ENCODE measurements at regions not wholly inside any gene's neighbourhood (a gene's known extent, or its start where the extent isn't known, plus 50 kb on each side); places are given as distances from the start of the nearest gene placed in this dataset.

DNA sequence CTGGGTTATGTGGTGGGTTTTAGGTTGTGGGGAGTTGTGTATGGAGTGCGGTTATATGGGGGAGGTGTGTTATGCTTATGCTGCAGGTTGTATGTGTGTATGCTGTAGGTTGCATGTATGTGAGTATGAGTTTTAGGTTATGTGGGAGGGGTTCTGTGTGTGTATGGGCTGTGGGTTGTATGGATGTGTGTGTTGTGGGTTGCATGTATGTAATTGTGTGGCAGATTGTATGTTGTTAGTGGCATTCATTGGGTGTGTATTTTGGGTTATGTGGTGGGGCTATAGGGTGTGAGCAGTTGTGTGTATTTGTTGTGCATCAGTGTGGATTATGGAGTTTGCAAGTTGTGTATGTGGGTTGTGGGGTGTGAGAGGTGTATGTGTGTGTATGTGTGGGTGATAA lies 277.4 kb downstream of the NPIPA8 start:
- DNase-seq (ENCODE audit: low read depth, low spot score), result no peak

DNA sequence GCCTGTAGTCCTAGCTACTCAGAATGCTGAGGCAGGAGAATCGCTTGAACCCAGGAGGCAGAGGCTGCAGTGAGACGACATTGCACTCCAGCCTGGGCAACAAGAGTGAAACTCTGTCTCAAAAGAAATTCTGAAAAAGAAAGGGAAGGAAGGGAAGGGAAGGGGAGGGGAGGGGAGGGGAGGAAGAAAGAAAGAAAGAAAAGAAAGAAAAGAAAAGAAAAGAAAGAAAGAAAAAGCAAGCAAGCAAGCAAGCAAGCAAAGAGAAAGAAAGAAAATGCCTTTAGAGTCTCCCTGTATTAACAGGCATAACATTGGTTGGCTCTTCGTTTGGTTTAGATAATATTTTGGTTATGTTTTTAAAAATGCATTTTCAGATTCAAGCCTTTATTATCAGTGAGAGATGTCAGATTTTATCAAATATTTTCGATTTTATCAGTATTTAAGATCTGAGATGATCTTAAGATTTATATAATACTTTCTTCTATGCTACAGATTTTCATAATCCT lies 281.1 kb downstream of the NPIPA8 start:
- DNase-seq (ENCODE audit: low read depth, low spot score), result no peak

DNA sequence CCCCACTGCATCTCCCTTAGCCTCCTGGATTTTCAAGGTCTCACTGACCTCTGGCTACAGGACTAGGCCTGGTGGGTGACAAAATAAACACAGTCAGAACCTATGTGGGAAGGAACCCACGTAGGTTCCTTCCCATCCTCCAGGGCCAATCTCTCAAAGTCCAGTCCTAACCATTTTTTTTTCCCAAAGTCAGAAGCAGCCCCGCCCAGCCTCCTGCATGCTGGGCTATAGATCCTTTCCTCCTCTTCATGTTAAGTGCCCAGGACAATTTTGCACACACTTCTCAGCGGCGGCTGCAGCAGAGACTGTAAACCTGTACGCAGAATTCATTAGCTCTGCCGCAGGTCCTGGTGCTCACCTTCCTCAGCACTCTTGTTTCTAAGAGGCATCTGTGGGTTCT lies 285.8 kb downstream of the NPIPA8 start:
- no peak for DNase-seq (ENCODE audit: low read depth, low spot score)

DNA sequence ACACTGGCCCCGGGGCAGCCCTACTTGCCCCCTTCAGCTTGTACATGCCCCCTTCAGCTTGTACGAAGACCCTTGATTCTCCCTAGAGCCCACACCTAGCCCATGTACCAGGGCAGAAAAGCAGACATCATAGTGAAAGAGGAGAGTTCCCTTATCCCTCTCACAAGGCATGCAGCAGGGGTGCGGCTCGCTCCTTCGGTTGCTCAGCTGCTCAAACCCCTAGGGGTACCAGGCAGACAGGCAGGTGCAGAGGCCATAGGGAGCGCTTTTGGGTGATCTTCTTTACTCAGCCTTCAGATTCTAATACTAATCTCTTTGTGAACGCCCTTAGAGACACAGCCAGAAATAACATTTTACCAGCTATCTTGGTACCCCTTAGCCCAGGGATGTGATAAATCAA lies 286.3 kb downstream of the NPIPA8 start:
- no peak for DNase-seq (ENCODE audit: low read depth, low spot score)

DNA sequence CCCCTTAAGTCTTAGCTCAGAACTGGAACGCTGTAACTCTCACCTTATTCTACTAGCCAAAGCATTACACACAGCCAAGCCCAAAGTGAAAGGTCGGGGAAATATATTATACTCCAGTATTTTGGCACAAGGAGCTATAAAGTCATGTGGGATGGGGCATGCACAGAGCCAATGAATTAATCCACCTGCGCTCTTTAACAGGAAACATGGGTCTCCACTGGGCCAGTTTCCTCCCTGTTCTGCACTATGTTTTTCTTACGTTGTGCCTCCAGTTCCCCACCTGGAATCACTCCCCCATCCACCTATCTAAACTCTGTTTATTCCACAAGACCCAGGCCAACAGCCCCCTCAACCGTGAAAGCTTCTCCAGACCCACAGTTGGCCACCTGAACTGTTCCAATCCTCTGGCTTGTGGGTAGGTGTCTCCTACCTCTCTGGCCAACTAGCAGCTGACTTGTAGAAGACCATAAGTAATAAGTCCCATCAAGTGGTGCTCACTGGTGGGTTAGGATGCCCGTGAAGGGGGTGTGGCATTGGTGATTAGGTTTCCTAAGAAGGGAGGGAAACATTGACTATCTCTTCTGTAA lies 286.9 kb downstream of the NPIPA8 start:
- no peak for DNase-seq (ENCODE audit: low read depth, low spot score)

DNA sequence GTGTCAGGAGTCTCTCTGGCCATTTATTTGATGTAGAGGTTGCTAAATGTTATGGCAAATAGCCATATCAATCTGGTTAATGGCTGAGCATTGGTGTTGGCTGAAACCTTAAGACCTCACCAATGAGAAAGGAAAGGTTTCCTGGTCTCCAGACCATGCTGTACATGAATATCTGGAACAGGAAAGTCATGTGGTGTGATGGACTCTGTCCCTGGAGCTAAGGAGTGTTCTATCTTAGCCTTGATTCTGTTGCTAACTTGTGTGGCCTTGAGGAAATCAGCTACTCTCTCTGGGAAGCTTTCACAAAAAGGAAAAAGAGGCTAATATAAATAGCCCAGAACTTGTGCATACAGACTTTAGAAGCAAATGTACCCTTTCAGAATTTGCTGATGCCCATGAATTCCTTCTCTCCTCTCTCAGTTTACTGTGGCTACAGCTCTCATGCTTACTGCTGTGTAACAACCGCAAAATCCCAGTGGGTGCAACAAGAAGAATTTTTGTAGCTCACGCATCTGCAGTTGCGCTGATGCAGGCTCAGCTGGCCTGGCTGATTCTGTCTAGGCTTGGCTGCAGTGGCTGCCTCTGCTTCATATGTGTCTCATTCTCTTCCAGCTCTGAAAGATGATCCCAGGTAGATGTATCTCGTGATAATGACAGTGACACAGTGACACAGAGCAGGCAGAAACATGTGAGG lies 287.5 kb downstream of the NPIPA8 start:
- no peak for DNase-seq (ENCODE audit: low read depth, low spot score)

DNA sequence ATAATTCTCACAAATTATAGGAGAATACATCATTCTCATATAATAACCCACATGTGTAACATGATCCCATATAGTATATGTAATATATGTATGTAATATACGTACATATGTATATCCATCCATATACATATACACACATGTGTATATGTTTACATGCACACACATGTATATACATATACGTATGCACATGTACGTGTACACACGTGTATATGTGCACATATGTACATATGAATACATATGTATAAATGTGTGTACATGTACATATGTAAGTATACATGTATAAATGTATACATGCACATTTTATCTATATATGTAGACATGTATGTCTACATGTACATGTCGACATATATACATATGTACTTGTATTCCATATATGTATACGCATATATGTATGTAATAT lies 288.8 kb downstream of the NPIPA8 start:
- DNase-seq (ENCODE audit: low read depth, low spot score), result no peak

DNA sequence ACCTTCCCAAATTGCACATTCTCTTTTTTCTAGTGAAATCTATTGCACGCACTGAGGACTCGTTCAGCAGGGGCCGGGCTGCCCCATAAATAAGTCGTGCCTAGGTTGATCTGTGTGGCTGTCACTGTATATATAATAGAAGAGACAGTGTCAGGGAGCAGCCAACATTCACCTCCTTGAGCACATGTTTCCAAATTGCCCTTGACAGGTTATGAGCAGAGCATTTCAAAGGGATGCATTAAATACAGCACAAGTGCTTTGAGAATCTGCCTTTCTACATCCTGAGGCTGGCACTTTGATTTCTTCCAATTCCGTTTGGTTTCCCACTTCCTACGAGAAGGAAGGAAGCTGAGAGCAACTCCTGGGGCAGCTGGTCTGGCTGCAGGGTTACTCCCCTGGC lies 291.2 kb downstream of the NPIPA8 start:
- no peak for DNase-seq (ENCODE audit: low read depth, low spot score)

DNA sequence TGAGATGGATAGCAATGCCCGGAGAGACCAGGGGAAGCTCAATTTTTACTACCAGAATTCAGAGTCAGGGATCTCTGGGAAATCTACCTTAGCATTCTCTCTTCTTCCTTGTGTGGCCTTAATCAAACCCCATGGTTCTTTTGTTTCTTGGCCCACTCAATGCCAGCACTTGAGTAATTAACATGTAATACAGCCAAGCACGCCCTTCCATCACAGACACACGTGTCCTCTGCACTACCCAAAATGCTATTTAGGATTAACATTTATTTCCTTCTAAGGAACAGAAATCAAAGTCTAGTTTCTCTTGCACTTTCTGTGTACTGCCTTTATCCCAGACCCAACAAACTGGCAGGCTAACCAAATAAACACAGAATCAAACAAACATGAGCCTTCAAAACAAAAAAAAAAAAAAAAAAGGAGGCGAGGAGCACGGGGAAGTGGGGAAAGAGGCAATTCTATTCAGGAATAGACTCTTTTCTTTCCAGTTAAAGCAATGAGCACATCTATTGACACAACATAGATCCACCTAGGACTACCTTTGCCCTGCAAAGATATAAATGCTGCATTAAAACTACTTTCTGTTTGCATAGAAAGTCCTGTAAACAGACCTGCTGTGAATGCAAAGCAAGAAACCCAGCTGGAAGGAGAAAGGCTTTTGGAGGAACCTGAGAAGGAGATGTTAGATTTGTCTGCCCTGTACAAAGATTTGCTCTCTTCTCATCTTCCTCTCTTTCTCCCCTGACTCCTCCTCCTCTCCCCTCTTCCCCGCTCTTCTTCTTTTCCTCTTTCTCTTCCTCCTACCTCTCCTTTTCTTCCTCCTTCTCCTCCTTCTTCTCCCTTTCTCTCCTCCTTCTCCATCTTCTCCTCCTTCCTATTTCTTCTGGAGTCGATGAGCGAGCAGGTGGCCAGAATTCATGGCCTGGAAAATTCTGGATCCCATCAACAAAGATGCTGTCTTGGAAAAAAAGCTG lies 294.4 kb downstream of the NPIPA8 start:
- DNase-seq (ENCODE audit: low read depth, low spot score), result no peak

DNA sequence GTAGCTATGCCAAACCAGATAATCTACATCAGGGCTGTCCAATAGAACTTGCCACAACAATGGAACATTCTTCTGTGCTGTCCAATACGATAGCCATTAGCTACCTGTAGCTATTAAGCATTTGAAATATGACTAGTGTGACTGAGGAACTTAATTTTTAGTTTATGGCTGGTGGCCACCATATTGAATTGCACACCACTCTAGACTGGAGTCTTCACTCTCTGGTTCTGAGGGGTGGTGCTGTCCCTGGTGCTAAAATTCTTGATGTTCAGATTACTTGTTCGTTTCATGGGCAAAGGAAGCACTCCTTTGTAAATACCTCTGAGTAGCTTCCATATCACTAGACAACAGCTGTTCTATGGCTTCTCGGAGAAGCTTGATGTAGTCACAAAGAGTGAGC lies 296.6 kb downstream of the NPIPA8 start:
- DNase-seq (ENCODE audit: low read depth, low spot score), result no peak

DNA sequence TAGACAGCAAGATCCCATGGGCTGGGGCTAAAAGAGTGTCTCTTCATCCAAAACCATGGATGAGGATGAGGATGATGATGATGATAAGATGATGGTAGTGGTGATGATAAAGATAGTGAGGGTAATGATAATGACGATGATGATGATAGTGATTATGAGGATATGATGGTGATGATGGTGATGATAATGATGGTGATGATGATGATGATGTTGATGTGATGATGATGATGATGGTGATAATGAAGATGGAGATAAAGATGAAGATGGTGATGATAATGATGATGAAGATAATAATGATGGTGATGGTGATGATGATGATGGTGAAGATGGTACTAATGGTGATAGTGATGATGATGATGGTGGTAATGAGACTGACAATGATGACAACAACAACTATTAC lies 299.5 kb downstream of the NPIPA8 start:
- DNase-seq (ENCODE audit: low read depth, low spot score), result no peak

DNA sequence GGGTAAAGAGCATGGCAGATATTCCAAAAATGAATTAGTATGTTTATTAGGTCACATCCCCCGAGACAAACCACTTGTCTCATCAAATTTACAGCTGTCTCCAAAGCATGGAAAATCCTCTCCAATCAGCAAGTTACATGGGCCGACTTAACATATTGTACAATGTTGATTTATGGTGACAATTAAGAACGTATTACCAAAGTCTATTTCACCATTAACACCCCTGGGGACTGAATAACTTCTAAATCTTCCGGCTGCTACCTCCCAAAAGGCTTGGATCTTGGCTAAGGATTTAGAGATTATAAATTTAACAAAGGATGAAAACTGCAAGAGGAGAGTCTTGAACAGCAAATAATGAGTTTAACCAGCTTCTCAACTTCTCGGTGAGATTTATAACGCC lies 311.9 kb downstream of the NPIPA8 start:
- no peak for DNase-seq (ENCODE audit: low read depth, low spot score)

DNA sequence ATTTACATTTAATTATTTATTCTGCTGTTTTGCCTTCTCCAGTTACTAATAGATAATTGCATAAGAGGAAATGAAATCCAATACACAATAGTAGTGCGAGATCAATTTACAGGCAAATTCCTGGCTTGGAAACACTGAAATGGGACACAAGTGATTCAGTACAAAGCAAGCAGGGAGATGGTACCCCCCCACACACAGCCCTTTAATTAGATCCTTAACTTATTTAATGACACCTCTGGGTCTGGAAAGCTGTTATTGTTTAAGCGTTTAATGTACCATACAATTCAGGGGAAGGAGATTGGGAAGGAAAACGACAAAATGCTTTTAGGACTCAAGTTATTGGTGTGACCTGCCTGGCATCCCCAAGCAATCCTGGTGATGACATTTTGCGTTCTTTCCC lies 318.2 kb downstream of the NPIPA8 start:
- no peak for DNase-seq (ENCODE audit: low read depth, low spot score)

DNA sequence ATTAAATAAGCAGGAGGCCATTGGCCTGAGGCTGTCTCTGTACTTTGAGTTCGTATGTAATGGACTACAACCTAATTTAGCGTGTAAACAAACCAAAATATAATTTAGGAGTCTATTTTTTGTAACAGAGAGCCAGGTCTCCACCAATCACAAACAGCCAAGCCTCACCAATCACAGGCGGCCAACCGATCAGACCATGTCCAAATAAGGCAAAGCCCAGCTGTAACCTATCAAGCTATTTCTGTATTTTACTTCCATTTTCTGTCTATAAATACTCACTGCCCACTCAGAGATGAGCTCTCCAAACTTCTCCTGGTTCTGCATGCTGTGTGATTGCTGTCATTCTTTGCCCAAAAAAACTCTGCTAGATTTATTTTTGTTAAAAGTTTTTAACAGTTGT lies 322.7 kb downstream of the NPIPA8 start:
- no peak for DNase-seq (ENCODE audit: low read depth, low spot score)

DNA sequence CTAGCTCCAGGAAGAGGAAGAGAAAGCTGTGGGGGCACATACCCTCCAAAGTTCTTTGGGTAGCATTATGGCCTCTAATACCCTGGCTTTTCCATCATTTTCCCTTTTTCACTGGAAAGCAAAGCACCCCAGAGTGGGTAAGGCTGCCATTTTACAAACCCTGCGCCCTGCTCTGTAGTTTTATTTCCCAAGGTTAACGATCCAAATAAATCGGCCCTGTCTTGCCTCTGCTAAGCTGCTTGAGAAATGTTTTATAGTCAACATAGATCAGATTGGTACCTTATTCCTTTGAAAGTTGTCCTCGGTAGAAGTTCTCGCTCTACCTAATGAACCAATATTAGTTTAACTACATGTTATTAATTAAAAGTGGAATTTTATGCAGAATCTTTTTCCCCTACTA lies 328.2 kb downstream of the NPIPA8 start:
- no peak for DNase-seq (ENCODE audit: low read depth, low spot score)

DNA sequence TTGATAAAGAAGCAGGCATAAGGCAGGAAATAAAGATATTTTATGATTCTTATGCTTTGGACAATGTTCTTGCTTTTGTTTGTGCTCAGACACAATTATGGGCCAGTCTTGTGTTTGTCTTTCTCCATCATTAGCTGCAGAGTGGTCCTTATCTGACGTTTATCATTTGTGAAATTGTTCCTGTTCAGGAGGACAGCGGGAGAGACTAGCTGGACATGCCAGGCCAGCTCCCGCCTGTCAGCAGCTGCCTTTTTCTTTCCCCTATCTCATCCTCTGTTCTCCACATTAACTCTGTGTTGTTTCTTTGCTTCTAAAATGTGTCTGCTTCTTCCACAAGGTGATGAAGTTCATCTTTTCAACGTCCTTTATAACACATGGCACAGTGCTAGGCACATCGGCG lies 333.5 kb downstream of the NPIPA8 start:
- DNase-seq (ENCODE audit: low read depth, low spot score), result no peak

DNA sequence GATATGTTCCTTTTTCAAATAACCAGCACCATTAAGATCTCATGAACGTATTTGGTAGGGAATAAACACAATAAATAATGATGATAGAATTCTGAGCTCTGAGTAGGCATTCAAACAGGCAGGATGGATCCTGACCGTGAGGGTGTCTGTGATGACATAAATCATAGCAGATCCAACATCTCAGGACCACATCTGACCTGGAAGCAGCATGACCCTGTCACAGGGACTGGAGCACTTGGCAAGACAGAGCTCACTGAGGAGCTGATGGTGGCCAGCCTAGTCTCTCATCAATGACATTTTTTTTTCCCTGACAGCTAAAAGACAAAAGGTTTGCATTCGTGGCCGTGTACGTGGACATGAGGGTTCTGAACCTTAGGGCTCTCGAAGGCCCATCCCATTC lies 337.5 kb downstream of the NPIPA8 start:
- DNase-seq (ENCODE audit: low read depth, low spot score), result no peak

DNA sequence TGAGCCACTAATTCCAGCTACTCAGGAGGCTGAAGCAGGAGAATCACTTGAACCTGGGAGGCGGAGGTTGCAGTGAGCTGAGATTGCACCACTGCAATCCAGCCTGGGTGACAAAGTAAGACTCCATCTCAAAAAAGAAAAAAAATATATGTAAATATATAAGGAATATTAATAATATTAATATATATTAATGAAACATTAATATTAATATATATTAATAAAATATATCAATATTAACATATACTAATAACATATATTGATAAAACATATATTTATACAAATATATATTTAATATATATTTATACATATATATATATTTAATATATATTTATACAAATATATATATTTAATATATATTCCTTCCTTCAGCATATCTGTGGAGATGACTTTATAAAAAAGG lies 338.0 kb downstream of the NPIPA8 start:
- DNase-seq (ENCODE audit: low read depth, low spot score), result no peak

DNA sequence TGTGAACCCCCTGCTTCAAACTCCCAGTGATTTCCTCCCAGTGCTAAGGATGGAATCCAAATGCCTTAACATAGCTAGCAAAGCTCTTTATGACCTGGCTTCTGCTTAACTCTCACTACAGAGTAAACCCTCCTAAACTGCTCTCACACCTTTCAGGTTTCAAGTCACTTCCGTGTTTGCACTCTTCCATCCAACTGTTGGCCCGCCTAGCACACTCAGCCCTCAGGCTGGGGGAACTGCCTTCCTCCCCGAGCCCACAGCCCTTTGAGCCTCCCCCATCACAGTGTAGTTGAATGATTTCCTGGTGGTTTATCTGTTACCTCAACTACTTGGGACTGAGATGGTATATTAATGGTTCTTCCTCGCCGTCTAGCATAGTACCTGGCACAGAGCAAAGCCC lies 342.5 kb downstream of the NPIPA8 start:
- DNase-seq (ENCODE audit: low read depth, low spot score), result no peak

DNA sequence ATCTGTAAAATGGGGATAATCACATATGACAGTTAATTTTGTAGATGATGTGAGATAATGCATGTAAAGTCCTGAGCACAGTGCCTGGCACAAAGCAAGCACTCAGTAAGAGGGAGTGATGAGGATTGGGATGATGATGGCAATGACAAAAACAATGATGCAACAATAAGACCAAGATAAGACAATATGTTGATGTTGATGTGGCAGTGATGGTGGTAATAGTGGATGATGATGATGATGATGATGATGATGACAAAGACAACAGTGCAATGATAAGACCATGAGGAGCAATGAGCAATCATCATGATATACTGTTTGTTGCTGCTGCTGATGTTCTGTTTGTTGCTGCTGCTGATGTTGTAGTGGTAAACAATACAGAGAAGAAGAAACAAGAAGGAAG lies 344.1 kb downstream of the NPIPA8 start:
- no peak for DNase-seq (ENCODE audit: low read depth, low spot score)

DNA sequence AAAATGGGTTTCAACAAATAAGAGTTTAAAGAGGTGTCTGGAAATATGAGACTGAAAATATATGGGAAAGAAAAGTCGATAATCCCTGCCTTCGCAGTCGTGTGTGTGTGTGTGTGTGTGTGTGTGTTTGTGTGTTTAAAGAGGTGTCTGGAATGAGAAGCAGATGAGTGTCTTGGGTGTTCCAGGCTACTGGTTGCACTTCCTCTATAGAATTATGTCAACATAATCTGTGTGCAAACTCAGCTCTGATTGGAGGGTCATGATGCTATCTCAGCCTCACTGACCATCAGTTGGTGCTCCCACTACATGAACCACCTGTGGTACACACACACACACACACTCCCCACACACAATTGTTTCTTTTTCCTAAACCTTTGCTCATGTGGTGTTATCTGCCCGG lies 347.3 kb downstream of the NPIPA8 start:
- DNase-seq (ENCODE audit: low read depth, low spot score), result no peak

DNA sequence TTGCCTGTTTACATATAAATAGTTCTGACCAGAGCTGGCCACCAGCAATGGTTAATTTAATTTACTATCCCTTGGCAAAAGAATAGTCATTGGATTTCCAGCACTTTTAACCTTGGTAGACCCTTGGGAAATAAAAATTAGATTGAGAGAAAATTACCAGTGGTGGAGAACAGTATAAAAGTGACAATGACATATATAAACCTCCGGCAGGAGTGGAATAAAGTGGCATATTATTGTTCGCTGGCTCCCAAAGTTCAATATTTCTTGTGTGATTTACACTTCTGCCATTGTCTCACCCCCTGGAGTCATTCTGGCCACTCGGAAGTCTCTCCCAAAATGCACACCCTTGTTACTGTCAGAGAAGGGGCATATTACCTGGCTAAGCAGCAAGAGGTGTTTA lies 347.7 kb downstream of the NPIPA8 start:
- no peak for DNase-seq (ENCODE audit: low read depth, low spot score)

DNA sequence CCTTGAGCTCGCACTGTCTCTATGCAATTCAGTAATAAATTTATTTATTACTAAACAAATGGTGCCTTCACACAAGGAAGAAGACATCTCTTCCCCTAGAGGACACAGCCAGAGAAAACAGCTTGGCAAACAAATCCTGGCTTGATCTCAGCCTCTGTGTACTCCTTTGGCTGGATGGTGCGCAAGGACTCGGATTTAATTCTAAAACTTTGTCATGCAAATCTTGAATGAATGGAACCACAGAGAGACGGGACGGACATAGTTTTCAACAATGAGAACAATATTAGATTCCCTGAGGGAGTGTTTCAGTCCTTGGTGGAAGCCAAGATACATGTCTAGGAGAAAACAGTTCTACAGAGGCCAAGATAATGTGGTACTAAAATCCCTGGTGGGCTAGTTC lies 349.5 kb downstream of the NPIPA8 start:
- DNase-seq (ENCODE audit: low read depth, low spot score), result no peak
